HUES48 (cell line): ENCODE measurements at regions not wholly inside any gene's neighbourhood (a gene's known extent, or its start where the extent isn't known, plus 50 kb on each side); places are given as distances from the start of the nearest gene placed in this dataset.

ENCODE experiments used
- H3K27ac ChIP-seq: one replicate; pipeline ENCODE4 v1.7.0; 2013; ENCODE audit warnings: low read depth, low read length, inconsistent platforms
- H3K27me3 ChIP-seq: 2 replicates; pipeline ENCODE4 v1.6.1; 2013; ENCODE audit warnings: mild to moderate bottlenecking, low read length; ENCODE audit not compliant: control insufficient read depth, insufficient read depth
- H3K36me3 ChIP-seq: 2 replicates; pipeline ENCODE4 v1.6.1; 2013; ENCODE audit warnings: low read length; ENCODE audit not compliant: control insufficient read depth, insufficient read depth
- H3K4me1 ChIP-seq: 2 replicates; pipeline ENCODE4 v1.6.1; 2013; ENCODE audit warnings: mild to moderate bottlenecking, low read length; ENCODE audit not compliant: control insufficient read depth, insufficient read depth
- H3K4me3 ChIP-seq: 2 replicates; pipeline ENCODE4 v1.5.1; 2013; ENCODE audit warnings: mild to moderate bottlenecking, low read depth, low read length
- H3K9ac ChIP-seq: 2 replicates; pipeline ENCODE4 v1.6.1; 2013; ENCODE audit warnings: mild to moderate bottlenecking, low read depth, low read length, moderate library complexity
- H3K9me3 ChIP-seq: 2 replicates; pipeline ENCODE4 v1.6.1; 2013; ENCODE audit warnings: low read length; ENCODE audit not compliant: control insufficient read depth, insufficient read depth

GRCh38 chr12:17276196-17276595 lies 670.2 kb upstream of the LMO3 start:
- no peak overlapping the region for H3K4me3 ChIP-seq
- H3K4me1 ChIP-seq = no peaks in the 10 kb centered on the region
- no peaks in the 10 kb centered on the region for H3K9me3 ChIP-seq
- no peaks in the 10 kb centered on the region for H3K27me3 ChIP-seq
- no peaks in the 10 kb centered on the region for H3K36me3 ChIP-seq
- no peak overlapping the region for H3K27ac ChIP-seq
- H3K9ac ChIP-seq = no peak overlapping the region

DNA sequence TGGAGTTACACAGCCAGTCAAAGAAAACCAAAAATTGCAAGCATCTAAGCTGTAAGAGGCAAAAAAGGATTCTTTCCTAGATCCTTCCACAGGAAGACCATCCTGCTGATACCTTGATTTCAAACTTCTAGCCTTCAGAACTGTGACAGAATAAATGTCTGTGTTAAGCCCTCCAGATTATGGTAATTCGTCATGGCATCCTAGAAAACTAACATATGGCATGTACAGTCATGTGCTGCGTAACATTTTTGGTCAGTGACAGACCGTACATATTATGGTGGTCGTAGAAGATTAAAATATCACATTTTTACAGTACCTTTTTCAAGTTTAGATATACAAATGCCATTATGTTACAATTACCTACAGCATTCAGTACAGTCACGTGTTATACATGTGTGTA lies 660.9 kb upstream of the LMO3 start:
- H3K9ac ChIP-seq = no peak overlapping the region
- H3K27me3 ChIP-seq = no peaks in the 10 kb centered on the region
- H3K4me1 ChIP-seq = no peaks in the 10 kb centered on the region
- H3K27ac ChIP-seq = no peak overlapping the region
- H3K4me3 ChIP-seq = no peak overlapping the region
- no peaks in the 10 kb centered on the region for H3K36me3 ChIP-seq
- no peaks in the 10 kb centered on the region for H3K9me3 ChIP-seq

DNA sequence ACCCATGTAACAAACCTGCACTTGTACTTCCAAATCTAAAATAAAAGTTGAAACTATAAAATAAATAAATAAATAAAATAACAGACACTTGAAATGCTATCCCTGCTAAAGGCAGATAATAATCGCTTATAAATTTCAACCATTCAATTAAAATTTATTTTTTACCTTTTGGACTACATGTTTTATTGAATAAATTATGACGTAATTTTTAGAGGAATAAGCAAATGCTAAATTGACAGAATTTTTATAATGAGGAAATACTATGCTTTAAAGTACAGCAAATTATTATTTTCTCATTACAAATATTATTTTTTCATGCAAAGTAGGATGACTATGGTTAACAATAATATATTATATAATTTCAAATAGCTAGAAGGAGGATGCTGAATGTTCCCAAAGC lies 658.6 kb upstream of the LMO3 start:
- Histone ChIP-seq H3K36me3 (no peaks in the 10 kb centered on the region), H3K9ac (no peak overlapping the region)

GRCh38 chr12:17239874-17240273 lies 633.9 kb upstream of the LMO3 start:
- Histone ChIP-seq H3K4me3 (no peak overlapping the region), H3K27ac (no peak overlapping the region), H3K36me3 (no peaks in the 10 kb centered on the region), H3K4me1 (no peaks in the 10 kb centered on the region), H3K9me3 (no peaks in the 10 kb centered on the region), H3K9ac (no peak overlapping the region), H3K27me3 (no peaks in the 10 kb centered on the region)

More for the DNA sequence above, 658.6 kb upstream of the LMO3 start:
- Histone ChIP-seq H3K27me3 (no peaks in the 10 kb centered on the region), H3K4me1 (no peaks in the 10 kb centered on the region), H3K4me3 (no peak overlapping the region), H3K9me3 (no peaks in the 10 kb centered on the region), H3K27ac (no peak overlapping the region)

DNA sequence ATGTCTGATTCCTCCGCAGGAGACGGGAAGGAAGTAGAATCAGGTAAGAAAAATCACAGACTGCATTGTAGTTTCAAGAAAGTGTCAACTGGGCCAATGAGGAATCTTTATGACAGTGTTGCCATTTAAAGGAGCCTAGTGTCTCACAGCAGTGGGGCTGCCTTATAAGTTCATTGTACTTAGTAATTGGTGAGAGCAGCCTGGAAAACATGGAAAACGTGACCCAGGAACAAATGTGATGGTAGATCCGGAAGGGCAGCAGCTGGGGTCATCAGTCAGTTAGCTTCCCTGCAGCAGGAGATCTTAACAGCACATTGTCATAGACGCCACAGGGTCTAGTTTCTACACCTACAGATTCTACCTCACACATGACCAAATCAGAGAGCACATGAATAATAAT lies 630.0 kb upstream of the LMO3 start:
- no peaks in the 10 kb centered on the region for H3K27me3 ChIP-seq
- H3K27ac ChIP-seq = no peak overlapping the region
- no peaks in the 10 kb centered on the region for H3K9me3 ChIP-seq
- no peaks in the 10 kb centered on the region for H3K4me1 ChIP-seq
- H3K4me3 ChIP-seq = no peak overlapping the region
- H3K9ac ChIP-seq = no peak overlapping the region
- no peaks in the 10 kb centered on the region for H3K36me3 ChIP-seq

DNA sequence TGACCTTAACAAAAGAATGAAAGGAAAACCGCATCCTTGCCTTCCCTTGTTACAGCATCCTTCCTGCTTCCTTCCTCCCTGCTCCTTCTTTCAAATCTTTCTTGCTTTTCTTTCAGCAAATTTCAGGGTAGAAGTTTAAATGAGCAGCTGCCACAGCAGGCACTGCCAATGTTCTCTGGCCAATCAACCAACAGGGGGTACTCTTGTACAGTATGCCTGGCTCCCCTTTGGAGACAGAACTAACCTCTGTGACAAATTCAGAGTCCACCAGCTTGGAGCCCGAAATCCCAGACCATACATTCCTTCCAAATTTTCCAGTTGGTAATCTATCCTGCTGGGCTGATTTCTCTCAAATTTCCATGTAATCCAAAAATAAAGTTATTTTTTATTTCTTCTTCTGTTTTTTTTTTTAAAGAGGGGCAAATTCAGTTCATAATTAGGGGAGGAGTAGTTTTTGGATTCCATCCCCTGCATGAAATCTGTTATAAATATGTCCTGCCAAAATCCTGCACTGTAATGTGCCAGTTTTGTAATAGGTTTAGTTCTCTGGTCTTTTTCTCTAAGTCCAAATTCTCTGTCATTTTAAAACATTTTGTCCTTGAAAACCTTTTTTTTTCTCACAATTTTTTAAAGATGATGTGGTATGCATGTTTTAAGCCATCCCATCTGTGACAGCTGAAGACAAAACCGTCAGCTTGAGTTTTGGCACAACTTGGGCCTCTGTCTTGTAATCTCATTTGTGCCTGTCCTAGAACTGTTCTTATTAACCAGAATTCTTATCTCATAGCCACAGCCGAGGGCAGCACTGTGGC lies 610.0 kb upstream of the LMO3 start:
- Histone ChIP-seq H3K4me1 (no peaks in the 10 kb centered on the region), H3K9me3 (no peaks in the 10 kb centered on the region)

DNA sequence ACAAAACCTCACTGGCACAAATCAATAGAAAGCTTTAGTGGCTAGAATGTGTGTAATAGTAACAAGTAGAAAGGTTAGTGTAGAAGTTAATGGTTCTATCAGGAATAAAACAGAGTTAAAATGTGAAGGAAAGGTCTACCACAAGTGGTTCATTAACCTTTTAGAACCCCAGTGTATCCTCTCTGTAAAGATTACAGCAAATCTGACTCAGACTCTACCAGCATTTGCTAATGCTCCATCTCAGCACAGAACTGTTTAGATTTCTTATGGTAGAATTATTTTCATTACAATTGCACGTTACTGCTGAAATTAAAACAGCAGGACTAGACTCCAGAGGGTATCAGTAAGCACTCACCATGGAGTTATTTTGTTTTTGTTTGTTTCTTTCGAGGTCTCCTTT lies 609.0 kb upstream of the LMO3 start:
- H3K9me3 ChIP-seq = no peaks in the 10 kb centered on the region
- no peak overlapping the region for H3K9ac ChIP-seq
- H3K27me3 ChIP-seq = no peaks in the 10 kb centered on the region
- no peaks in the 10 kb centered on the region for H3K4me1 ChIP-seq
- no peak overlapping the region for H3K4me3 ChIP-seq
- H3K36me3 ChIP-seq = no peaks in the 10 kb centered on the region
- no peak overlapping the region for H3K27ac ChIP-seq

More for the DNA sequence above, 610.0 kb upstream of the LMO3 start:
- no peak overlapping the region for H3K9ac ChIP-seq
- H3K36me3 ChIP-seq = no peaks in the 10 kb centered on the region
- H3K4me3 ChIP-seq = no peak overlapping the region
- no peaks in the 10 kb centered on the region for H3K27me3 ChIP-seq
- no peak overlapping the region for H3K27ac ChIP-seq

GRCh38 chr12:17206553-17206952 lies 600.6 kb upstream of the LMO3 start:
- Histone ChIP-seq H3K9ac (no peak overlapping the region), H3K9me3 (no peaks in the 10 kb centered on the region), H3K4me3 (no peak overlapping the region), H3K27ac (no peak overlapping the region), H3K4me1 (no peaks in the 10 kb centered on the region), H3K36me3 (no peaks in the 10 kb centered on the region), H3K27me3 (no peaks in the 10 kb centered on the region)

GRCh38 chr12:17204289-17205054 lies 598.5 kb upstream of the LMO3 start:
- no peaks in the 10 kb centered on the region for H3K36me3 ChIP-seq
- no peak overlapping the region for H3K9ac ChIP-seq
- no peaks in the 10 kb centered on the region for H3K4me1 ChIP-seq
- no peak overlapping the region for H3K4me3 ChIP-seq
- no peaks in the 10 kb centered on the region for H3K27me3 ChIP-seq
- H3K27ac ChIP-seq = no peak overlapping the region
- no peaks in the 10 kb centered on the region for H3K9me3 ChIP-seq

DNA sequence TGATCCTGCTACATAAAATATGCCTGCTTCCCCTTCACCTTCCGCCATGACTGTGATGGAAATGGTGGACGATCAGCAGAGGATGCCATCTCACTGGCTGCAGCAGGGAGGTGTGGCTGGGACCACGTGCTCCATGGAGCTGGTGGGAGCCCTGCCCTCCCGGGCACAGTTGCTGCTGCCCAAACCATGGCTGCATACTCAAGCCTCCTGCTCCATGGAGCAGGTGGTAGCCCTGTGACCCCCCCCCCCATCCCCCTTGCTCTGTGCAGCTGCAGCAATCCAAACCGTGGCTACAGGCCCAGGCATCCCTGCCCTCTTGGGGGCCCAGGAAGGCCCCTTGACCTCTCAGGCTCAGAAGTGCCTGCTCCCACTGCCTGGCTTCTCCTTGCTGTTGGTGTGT lies 597.5 kb upstream of the LMO3 start:
- no peaks in the 10 kb centered on the region for H3K4me1 ChIP-seq
- H3K27me3 ChIP-seq = no peaks in the 10 kb centered on the region
- no peaks in the 10 kb centered on the region for H3K36me3 ChIP-seq
- H3K4me3 ChIP-seq = no peak overlapping the region
- no peak overlapping the region for H3K9ac ChIP-seq
- H3K9me3 ChIP-seq = no peaks in the 10 kb centered on the region
- no peak overlapping the region for H3K27ac ChIP-seq

GRCh38 chr12:17197971-17198370 lies 592.0 kb upstream of the LMO3 start:
- Histone ChIP-seq H3K9me3 (peaks cover 7% of the 10 kb centered on the region; the same call in 1 of the 2 replicates), H3K27me3 (no peaks in the 10 kb centered on the region), H3K4me3 (no peak overlapping the region), H3K27ac (no peak overlapping the region), H3K36me3 (no peaks in the 10 kb centered on the region), H3K4me1 (no peaks in the 10 kb centered on the region), H3K9ac (no peak overlapping the region)
